Activated CD4-positive, CD25-positive, alpha-beta regulatory T cell treated with anti-CD3 and anti-CD28 coated beads, Interleukin-2, amount 50 U/mL, for 24 hours (primary cell): ENCODE measurements at regions not wholly inside any gene's neighbourhood (a gene's known extent, or its start where the extent isn't known, plus 50 kb on each side); places are given as distances from the start of the nearest gene placed in this dataset.
"Not testable (repeated sequence)": the region's sequence is repeated elsewhere in the genome, so short reads cannot be mapped to it uniquely, and the experiment has no call there.

Experiments
- ATAC-seq, 2 donors: fragments of 150-1000 bp; cut with Tn5 transposase; one replicate each; pipeline ENCODE4 v1.10.0; 2021; ENCODE audit warnings: mild to moderate bottlenecking in 1 of 2, moderate library complexity in 1 of 2

DNA sequence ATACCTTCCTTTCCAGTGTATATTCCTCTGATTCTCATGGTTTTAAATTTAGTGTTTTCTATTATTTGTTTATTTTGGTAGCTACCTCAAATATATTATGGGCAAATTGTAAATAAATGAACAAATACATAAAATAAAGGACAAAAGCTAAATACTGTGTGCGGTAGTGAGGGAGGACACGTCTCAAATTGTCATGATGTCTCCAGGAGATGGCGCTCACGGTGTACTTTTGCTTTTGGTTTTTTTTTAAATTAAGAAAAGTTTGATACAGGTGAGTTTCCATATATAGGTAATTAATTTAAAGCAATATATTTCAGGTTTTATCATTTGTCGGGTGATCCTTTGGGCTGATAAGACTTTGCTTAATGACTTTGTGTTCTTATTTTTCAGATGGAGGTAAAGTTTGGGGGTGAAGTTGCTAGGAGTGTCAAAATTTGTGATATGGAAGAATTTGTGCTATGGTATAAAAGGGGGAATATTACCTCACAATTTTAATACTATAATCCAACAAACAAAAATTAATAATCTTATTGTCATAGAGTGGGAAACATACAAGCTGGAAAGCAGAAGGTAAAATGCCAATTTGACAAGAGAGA lies 68.4 kb upstream of the TMEM229A start:
- ATAC-seq: no peak

DNA sequence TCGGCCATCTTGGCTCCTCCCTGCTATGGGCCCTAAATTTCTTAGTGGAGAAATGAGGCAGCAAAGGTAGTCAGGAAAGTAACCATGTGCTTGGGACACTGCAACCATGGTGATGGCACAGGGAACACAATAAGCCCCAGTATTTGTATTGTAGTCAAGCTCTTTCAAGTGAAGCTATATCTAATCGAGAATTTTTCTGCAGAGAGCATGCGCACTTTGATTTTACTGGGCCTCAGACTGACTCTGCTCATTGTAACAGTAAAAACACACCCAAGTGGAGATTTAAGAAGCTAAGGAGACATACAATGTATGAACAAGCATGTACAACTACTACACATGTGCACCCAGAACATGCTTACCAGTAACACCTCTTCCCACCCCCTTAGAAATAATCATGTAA lies 67.3 kb upstream of the TMEM229A start:
- no peak for ATAC-seq

- not testable (repeated sequence) for ATAC-seq
Observed at GRCh38 chr7:124099585-124099984, 66.7 kb upstream of the TMEM229A start.

DNA sequence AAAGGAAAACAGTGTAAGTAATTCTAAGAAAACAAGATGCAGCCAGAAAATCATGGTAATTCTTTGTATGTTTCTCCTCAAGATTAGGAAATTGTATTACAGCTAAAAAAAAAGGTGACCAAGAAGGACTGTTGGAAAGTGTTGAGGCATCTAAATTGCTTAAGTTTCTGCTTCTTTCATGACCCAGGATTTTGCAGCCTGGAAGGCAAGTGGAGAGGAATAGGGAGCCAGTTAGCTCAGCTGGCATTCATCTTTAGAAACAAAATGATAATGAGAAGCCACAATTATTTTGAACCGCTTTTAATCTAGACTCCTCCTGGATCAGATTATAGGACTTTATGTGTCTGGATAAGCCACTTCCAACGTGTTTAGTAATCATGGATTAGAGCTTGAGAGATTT lies 56.8 kb upstream of the TMEM229A start:
- no peak for ATAC-seq

GRCh38 chr7:124088590-124088989 lies 55.7 kb upstream of the TMEM229A start:
- no peak for ATAC-seq

GRCh38 chr7:124086843-124087242 lies 54.0 kb upstream of the TMEM229A start:
- no peak for ATAC-seq

- no peak for ATAC-seq
Observed at GRCh38 chr7:124085179-124085578, 52.3 kb upstream of the TMEM229A start.

DNA sequence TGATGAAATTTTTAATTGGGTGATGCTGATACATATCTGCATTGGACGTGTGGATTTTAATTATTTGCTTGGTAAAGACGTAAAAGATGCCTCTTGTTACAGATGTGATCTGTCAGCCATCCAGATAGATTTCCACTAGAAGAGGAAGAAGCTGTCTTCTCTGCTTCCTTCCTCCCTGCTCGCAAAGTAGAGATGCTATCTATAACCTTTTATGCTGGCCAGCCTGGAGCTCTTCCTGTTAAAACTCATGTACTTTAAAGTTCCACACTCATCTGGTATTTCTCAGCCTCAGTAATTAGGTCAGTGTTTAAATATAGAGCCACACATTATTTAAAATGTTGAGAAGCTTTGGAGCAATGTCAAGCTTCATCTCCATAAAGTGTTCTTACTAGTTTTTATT lies 51.2 kb upstream of the TMEM229A start:
- ATAC-seq: no peak
